ENCODE measurements at regions not wholly inside any gene's neighbourhood (a gene's known extent, or its start where the extent isn't known, plus 50 kb on each side); places are given as distances from the start of the nearest gene placed in this dataset.

GRCh38 chr14:98168211-98168985 is 1103.6 kb downstream of the BCL11B start:
- no peak for DNase-seq (ENCODE audit: low read depth)

- no peak for DNase-seq (ENCODE audit: low read depth)
Measured at GRCh38 chr14:98169170-98169587, 1102.8 kb downstream of the BCL11B start.

DNA sequence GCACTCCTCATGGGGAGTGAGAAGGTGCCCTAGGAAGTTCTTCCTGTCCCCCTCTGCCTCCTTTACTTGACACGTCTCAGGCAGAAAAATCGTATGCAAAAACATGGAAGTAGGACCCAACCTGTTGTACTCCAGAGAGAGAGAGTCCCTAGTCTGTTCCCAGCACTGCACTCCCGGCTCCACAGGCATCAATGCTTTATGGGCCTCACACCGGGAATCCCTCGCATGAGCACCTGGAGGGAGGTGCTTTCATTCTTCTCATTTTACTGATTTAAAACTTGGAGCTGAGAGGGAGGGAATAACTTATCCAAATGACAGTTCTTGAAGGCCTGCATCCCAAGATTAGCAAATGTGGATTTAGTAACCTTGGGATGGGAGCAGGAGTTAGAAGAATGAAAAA is 1101.4 kb downstream of the BCL11B start:
- DNase-seq (ENCODE audit: low read depth), result no peak

DNA sequence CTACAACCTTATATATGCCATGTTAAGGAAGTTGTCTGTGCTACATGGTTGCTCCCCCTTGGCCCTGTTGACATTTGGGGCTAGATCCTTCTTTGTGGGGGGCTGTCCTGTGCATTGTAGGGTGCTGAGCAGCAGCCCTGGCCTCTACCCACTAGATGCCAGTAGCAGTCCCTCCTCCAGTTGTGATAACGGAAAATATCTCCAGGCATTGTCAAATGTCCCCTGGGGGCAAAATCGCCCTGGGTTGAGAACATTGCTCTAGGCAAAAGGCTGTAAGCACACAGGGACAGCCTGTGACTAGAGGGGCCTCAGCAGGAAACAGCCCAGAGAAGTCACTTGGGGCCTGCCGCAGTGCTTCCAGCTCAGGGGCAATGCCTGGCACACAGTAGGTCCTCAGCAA is 1100.3 kb downstream of the BCL11B start:
- no peak for DNase-seq (ENCODE audit: low read depth)

DNA sequence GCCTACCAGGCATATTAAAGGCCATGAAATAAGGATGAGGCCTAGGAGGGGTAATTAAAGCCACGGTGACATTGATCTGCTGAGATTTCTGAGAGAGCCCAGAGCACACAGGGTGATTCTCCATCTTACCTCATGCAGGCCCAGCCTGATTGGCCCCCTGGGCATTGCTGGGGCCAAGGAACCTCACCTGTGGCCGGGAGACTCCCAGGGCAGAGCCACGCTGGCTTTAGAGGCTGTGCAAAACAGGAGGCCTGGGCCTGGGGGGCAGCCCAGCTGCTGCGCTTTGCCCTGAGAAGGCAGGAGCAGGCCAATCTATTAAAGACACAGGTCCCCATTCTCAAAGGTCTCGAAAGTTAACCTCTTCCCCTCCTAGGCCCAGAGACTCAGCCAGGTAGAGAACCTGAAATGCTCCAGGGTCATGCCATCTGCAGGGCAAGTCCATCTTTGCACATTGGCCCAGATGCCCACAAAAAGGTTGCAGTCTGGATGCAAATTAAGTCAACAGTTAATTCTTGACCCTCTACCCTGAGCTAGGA is 1099.7 kb downstream of the BCL11B start:
- DNase-seq (ENCODE audit: low read depth), result no peak

GRCh38 chr14:98173305-98173704 is 1098.7 kb downstream of the BCL11B start:
- no peak for DNase-seq (ENCODE audit: low read depth)

- DNase-seq (ENCODE audit: low read depth), result no peak
Measured at GRCh38 chr14:98174041-98174440, 1098.0 kb downstream of the BCL11B start.

DNA sequence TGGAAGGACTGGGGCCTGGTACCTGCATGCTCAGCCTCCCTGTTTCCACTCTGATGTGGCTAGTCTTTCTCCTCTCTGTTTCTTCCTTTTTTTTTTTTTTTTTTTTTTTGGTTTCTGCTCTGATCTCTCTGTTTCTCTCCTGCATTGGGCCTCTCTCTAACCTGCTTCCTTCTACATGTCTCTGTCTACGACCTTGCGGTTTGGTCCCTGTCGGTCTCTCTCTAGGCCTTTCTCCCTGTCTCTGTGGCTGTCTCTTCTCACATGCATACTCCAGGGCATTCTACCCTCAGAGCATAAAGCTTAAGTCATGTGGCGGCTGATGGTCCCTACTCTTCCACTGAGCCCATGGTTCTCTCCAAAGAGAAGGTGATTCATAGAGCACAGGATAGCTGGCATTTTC is 1096.6 kb downstream of the BCL11B start:
- no peak for DNase-seq (ENCODE audit: low read depth)

DNA sequence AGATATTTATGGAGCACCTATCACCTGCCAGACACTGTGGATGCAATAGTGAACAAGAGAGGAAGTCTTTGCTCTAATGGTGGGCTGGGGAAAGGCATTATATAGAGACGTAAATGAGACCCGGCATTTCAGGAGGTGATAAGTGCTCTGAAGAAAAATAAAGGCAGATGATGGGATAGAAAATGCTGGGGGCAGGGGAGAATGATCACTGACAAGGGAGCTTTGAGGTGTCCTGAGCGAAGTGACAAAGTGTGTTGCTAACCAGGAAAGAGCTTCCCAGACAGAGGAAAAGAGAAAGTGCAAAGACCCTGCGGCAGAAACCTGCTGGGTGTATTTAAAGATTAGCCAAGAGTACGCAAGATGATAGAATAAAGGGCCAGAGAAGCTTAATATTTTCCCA is 1096.1 kb downstream of the BCL11B start:
- DNase-seq (ENCODE audit: low read depth), result no peak

- no peak for DNase-seq (ENCODE audit: low read depth)
Measured at GRCh38 chr14:98176892-98177291, 1095.1 kb downstream of the BCL11B start.

DNA sequence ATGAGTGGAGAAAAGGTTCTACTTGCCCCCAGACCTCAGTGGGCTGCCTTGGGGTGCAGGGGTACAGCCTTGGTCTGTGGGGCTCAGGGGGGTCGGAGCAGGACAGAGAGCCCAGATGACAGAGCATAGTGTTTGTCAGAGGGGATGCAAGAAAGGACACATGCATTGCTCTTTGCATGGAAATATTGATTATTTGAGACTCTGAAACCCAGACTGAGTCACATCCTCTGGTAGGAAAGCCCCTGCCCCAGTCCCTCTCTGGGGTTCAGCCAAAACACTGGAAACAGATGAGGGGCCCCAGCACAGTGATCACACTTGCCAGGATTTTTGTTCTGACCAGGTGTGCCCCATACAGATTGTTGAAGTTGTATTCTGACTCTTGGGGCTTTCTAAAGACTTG is 1094.4 kb downstream of the BCL11B start:
- DNase-seq (ENCODE audit: low read depth), result no peak

GRCh38 chr14:98181241-98181640 is 1090.8 kb downstream of the BCL11B start:
- DNase-seq (ENCODE audit: low read depth), result no peak

DNA sequence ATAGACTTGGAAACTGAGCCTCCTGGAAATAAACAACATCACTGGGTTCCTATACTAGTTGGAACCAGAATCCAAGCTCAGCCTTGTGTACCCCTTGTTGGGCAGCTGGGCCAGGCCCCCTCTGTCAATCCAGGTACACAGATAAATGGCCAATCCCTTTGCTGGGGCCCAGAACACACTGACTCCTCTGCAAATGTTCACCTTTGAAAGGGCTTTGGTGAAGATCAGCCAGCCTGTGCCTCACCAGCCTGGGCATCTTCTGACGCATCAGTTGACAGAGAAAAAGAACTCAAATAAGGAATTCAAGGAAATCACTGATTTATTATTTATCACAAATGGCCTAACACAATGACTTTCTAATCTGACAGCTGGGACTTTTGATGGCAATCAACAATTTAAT is 1090.2 kb downstream of the BCL11B start:
- DNase-seq (ENCODE audit: low read depth), result no peak

DNA sequence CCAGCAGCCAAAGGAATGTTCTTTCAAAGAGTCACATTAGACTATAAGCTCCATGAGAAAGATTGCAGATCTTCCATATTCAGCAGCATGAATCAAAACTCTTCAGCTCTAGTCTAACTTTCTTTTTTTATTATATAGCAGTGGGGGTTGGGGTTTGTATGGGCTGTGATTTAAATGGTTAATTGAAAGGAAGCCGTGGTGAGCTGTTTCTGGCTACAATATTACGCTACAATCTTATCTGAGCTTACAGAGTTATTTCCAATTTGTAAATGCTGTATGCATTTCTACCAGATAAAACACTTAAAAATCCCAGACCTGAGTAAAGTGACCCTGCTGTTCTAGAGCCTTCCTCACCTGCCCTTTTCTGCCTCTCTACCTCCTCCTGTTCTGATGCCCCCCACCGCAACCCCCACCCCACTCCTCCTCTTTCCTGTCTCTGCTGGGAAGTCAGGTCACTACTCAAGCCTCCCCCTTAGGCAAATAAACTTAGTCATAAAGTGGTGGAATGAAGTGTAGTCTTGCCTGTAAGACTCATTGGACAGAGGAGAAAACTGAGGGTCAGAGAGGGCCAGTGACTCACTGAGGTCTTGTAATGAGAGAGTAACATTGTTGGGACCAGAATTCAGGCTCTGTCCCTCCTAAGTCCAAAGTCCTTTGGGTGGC is 1089.5 kb downstream of the BCL11B start:
- DNase-seq (ENCODE audit: low read depth), result no peak

- DNase-seq (ENCODE audit: low read depth), result no peak
Measured at GRCh38 chr14:98183556-98183955, 1088.4 kb downstream of the BCL11B start.

DNA sequence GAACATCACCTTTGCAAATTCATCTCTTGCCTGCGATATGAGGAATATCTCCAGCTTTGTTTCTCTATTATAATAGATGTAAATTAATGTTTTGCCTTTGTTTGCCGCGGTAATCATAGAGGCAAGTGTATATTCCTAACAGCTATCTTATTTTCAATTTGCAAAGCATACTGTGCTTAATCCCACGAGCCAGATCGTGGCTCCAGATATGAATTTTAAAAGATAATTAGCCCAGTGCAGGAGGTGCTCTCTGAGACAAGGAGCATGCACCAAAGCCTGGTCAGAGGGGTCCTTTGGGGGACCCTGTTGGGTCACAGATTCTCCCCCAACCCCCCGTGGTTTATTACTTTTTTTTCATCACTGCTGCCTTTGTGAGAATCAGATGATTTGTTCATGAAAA is 1087.5 kb downstream of the BCL11B start:
- no peak for DNase-seq (ENCODE audit: low read depth)

- no peak for DNase-seq (ENCODE audit: low read depth)
Measured at GRCh38 chr14:98185036-98185435, 1087.0 kb downstream of the BCL11B start.

- no peak for DNase-seq (ENCODE audit: low read depth)
Measured at GRCh38 chr14:98186140-98186539, 1085.9 kb downstream of the BCL11B start.

DNA sequence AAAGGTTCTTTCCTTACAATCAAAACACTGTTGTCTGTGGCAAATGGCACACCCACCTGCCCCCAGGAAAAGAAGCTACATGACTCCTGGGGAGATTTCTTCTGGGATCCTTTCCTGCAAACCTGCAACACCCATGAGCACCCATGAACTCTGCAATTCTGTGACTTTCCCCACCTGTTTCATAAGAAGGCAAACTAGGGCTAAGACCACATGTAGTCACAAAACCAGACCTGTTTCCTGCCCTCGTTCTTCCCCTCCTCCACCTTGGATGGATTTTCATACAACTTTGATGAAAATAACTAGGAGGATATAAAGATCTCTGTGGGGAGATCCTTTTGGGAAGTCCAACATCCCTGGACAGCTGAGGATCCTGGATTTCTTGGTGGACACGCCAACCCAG is 1084.7 kb downstream of the BCL11B start:
- DNase-seq (ENCODE audit: low read depth), result no peak

- no peak for DNase-seq (ENCODE audit: low read depth)
Measured at GRCh38 chr14:98189062-98189461, 1082.9 kb downstream of the BCL11B start.

- no peak for DNase-seq (ENCODE audit: low read depth)
Measured at GRCh38 chr14:98189511-98189910, 1082.5 kb downstream of the BCL11B start.

DNA sequence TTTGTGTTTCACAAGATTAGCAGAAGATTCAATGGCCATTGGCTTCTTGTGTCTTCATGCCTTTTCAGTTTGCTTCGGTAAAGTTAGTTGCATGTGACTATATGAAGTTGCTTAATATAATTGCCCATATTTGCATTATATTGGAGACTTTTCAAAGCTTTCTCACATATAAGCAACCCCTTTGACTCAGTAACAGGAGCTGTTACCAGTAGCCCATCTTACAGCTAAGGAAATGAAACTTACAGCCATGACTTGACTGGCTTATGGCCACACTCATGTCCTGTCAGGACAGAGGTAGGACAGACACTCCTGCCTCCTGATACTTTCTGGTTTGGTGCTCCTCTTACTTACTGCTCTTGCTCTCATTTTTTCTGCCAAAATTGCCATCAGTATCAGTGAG is 1082.1 kb downstream of the BCL11B start:
- no peak for DNase-seq (ENCODE audit: low read depth)

GRCh38 chr14:98192946-98193345 is 1079.1 kb downstream of the BCL11B start:
- DNase-seq (ENCODE audit: low read depth), result no peak

GRCh38 chr14:98194821-98195220 is 1077.2 kb downstream of the BCL11B start:
- DNase-seq (ENCODE audit: low read depth), result no peak

Measured in CMK (cell line).